Mesendoderm (in vitro differentiated cells): ENCODE measurements at regions not wholly inside any gene's neighbourhood (a gene's known extent, or its start where the extent isn't known, plus 50 kb on each side); places are given as distances from the start of the nearest gene placed in this dataset.

ENCODE experiments used
- DNase-seq: peaks from one replicate; pipeline ENCODE4 v3.0.0; 2013
- H2AK5ac ChIP-seq: 2 replicates; pipeline ENCODE4 v1.6.1; 2013; ENCODE audit warnings: low read length, inconsistent platforms
- H2BK120ac ChIP-seq: 2 replicates; pipeline ENCODE4 v1.6.1; 2013; ENCODE audit warnings: low read depth, mild to moderate bottlenecking, low read length, moderate library complexity, mixed read lengths
- H2BK15ac ChIP-seq: replicated peaks from 2 replicates; pipeline ENCODE4 v1.6.1; 2013; ENCODE audit warnings: low read depth, mild to moderate bottlenecking, moderate library complexity
- H2BK5ac ChIP-seq: 2 replicates; pipeline ENCODE4 v1.6.1; 2013; ENCODE audit warnings: low read length, inconsistent platforms
- H3K18ac ChIP-seq: 2 replicates; pipeline ENCODE4 v1.6.1; 2013; ENCODE audit warnings: mild to moderate bottlenecking, low read length, mixed read lengths
- H3K23ac ChIP-seq: one replicate; pipeline ENCODE4 v1.6.1; 2013; ENCODE audit warnings: low read length
- H3K27ac ChIP-seq: 2 replicates; pipeline ENCODE4 v1.5.1; 2013; ENCODE audit warnings: low read depth, mild to moderate bottlenecking, inconsistent platforms, low read length, moderate library complexity
- H3K27me3 ChIP-seq: 2 replicates; pipeline ENCODE4 v1.6.1; 2013; ENCODE audit warnings: low read length, control low read depth, mild to moderate bottlenecking, inconsistent platforms; ENCODE audit not compliant: insufficient read depth, poor library complexity
- H3K36me3 ChIP-seq: 2 replicates; pipeline ENCODE4 v1.6.1; 2013; ENCODE audit warnings: low read length, inconsistent platforms; ENCODE audit not compliant: control insufficient read depth, insufficient read depth
- H3K4ac ChIP-seq: one replicate; pipeline ENCODE4 v1.6.1; 2013; ENCODE audit warnings: low read depth, mild to moderate bottlenecking, low read length, moderate library complexity
- H3K4me1 ChIP-seq: 2 replicates; pipeline ENCODE4 v1.6.1; 2013; ENCODE audit warnings: low read depth, low read length, inconsistent platforms; ENCODE audit not compliant: control insufficient read depth
- H3K4me2 ChIP-seq: 2 replicates; pipeline ENCODE4 v1.6.1; 2013; ENCODE audit warnings: low read length
- H3K4me3 ChIP-seq: 2 replicates; pipeline ENCODE4 v1.5.1; 2013; ENCODE audit warnings: mild to moderate bottlenecking, low read length
- H3K56ac ChIP-seq: one replicate; pipeline ENCODE4 v1.6.1; 2013; ENCODE audit warnings: low read length
- H3K79me1 ChIP-seq: 2 replicates; pipeline ENCODE4 v1.6.1; 2013; ENCODE audit warnings: low read length, inconsistent platforms
- H3K79me2 ChIP-seq: 2 replicates; pipeline ENCODE4 v1.6.1; 2013; ENCODE audit warnings: mild to moderate bottlenecking, low read length; ENCODE audit not compliant: control insufficient read depth, insufficient read depth
- H3K9ac ChIP-seq: 2 replicates; pipeline ENCODE4 v1.6.1; 2013; ENCODE audit warnings: low read length, inconsistent platforms
- H4K5ac ChIP-seq: one replicate; pipeline ENCODE4 v1.6.1; 2013; ENCODE audit warnings: low read length
- H4K8ac ChIP-seq: one replicate; pipeline ENCODE4 v1.6.1; 2013; ENCODE audit warnings: low read depth, mild to moderate bottlenecking, control low read depth, low read length, moderate library complexity
- WGBS: extraction: QIAGEN DNeasy Blood & Tissue Kit; methylation state at CpG from one replicate; pipeline ENCODE4 v1.1.7; 2013; ENCODE audit warnings: low lambda C conversion rate, missing lambda C conversion rate; ENCODE audit not compliant: insufficient coverage; ENCODE audit errors: extremely low coverage; 5-methylcytosine and 5-hydroxymethylcytosine counted together

DNA sequence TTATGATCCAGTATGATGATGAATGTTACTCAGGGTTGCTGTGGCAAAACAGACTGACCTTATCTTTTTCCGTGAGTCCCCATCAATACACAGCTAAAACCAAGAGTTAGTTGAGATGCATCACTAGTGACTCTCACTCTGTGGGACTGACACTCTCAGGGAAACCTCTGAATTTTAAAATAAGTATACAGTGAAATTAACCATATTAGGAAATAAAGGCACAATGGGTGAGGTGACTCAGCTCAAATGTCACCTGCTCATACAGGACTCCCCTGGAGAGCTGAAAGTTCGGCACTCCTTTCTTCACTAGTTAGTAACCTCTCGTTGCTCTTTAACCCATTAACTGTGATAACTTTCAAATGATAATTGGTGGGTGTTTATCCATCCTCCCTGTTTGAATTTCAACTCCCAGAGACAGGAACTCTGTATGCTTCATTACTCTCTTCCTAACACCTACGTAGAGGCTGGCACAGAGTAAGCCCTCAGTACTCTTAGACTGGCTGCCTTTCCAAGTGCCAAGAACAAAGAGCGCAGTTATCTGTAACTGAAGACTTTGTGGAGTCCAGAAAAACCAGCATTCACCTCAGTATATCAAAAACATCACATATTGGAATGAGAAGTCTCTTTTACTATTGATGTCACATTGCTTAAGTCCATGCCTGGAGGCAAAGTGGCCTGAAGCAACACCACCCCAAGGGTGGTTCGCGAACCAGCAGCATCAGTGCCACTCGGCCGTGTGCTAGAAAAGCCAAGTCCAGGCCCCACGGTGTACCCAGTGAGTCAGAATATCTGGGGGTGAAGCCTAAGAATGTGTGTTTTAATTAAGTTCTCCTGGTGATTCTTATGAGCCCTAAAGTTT lies 91.1 kb downstream of the NIBAN1 start:
- Histone ChIP-seq H2BK120ac (no peak overlapping the region), H4K8ac (no peak overlapping the region), H3K36me3 (no peaks in the 10 kb centered on the region), H2AK5ac (no peak overlapping the region), H3K56ac (no peak overlapping the region), H3K4me2 (no peak overlapping the region), H3K9ac (no peak overlapping the region), H4K5ac (no peak overlapping the region), H3K27ac (no peak overlapping the region), H3K27me3 (no peaks in the 10 kb centered on the region), H3K4ac (no peak overlapping the region), H3K4me3 (no peak overlapping the region), H3K79me2 (no peaks in the 10 kb centered on the region), H2BK15ac (no peak overlapping the region), H2BK5ac (no peak overlapping the region), H3K23ac (no peak overlapping the region), H3K18ac (no peak overlapping the region), H3K79me1 (no peaks in the 10 kb centered on the region), H3K4me1 (no peaks in the 10 kb centered on the region)
- no CpG with 5 or more reads among the region's 10 CpGs for WGBS
- DNase-seq, result no peak

DNA sequence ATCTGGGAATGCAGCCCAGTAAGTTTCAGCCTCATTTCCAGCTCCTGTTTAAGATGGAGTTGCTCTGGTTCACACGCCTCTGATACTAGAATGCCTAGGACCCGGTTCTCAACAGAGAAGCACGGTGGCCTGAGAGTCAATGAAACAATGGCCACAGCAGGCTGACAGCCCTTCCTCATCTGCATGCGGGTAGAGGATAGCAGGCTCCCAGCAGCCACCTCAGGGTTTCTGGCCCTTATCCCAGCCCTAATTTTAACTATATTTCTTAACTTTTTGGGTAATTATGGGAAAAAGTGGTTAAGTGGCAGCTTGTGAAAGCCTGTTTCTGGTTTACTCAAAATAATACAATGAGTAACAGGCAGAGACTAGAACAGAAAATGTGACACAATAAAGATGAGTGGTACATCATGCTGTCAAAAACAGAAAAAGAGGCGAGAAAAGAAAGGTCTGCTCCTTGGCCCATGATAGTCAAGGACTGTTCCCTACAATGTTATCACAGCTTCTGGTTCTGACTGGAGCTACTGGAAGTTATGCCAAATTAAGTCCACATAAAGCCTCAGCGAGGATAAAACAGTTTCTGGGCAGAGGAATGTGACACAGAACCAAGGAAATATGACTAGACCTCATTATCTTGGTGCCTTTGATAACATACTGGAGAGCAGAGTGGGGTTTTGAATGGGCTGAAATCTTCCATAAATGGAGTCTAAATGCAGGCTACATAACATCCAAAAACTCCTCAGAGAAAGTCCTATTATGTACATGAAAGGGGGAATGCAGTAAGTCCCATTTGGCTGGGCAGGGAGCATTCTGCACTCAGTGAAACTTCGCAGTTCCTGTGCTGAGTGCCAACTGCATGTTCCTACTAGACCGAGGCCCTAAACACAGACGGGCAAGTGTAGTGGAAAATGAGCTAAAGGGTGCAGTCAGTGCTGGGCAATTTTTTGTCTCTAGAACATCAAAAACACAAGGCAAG lies 92.1 kb downstream of the NIBAN1 start:
- Histone ChIP-seq H3K27ac (no peak overlapping the region), H3K36me3 (no peaks in the 10 kb centered on the region), H3K18ac (no peak overlapping the region), H2AK5ac (no peak overlapping the region), H2BK5ac (no peak overlapping the region), H3K9ac (no peak overlapping the region), H2BK15ac (no peak overlapping the region), H3K4ac (no peak overlapping the region), H3K4me3 (no peak overlapping the region), H3K56ac (no peak overlapping the region), H4K8ac (no peak overlapping the region), H3K79me2 (no peaks in the 10 kb centered on the region), H3K27me3 (no peaks in the 10 kb centered on the region), H2BK120ac (no peak overlapping the region), H3K79me1 (no peaks in the 10 kb centered on the region), H3K23ac (no peak overlapping the region), H4K5ac (no peak overlapping the region), H3K4me2 (no peak overlapping the region), H3K4me1 (no peaks in the 10 kb centered on the region)
- no CpG with 5 or more reads among the region's 9 CpGs for WGBS
- DNase-seq, result no peak

DNA sequence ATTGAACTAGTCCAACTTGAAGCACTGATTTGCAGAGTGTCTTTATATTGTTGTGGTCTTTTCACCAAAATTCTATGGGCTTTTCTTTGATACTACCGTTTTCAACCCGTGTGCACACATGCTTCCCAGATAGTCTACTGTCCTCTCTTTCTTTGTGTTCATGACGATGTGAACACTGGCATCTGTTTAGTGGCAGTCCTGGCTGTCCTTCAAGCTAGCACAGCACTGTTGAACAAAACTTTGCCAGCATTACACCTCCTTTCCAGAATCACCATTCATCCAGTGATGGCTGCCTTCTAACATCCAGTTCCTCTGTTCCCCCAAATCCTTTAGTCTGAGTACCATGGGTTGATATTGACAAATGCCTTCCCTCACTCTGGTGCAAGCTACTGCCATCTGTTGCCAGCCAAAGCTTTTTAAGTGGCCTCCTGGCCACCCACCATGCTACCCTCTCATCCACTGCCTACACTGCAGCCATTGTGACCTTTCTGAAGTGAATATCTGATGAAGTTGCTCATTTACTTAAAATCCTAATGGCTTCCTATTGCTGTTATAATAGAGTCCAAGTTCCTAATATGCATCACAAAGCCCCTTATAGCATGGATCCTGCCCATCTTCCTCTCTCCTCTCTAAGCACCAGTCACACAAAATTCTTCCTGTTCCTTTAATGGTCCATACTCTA lies 94.3 kb downstream of the NIBAN1 start:
- Histone ChIP-seq H3K79me1 (no peaks in the 10 kb centered on the region), H3K4me3 (no peak overlapping the region), H3K4ac (no peak overlapping the region), H3K4me1 (no peaks in the 10 kb centered on the region), H3K9ac (no peak overlapping the region), H4K8ac (no peak overlapping the region), H3K27me3 (no peaks in the 10 kb centered on the region), H3K27ac (no peak overlapping the region), H3K4me2 (no peak overlapping the region), H2BK15ac (no peak overlapping the region), H3K56ac (no peak overlapping the region), H3K79me2 (no peaks in the 10 kb centered on the region), H3K36me3 (no peaks in the 10 kb centered on the region), H2AK5ac (no peak overlapping the region), H3K18ac (no peak overlapping the region), H2BK120ac (no peak overlapping the region), H3K23ac (no peak overlapping the region), H2BK5ac (no peak overlapping the region), H4K5ac (no peak overlapping the region)
- no peak for DNase-seq
- no CpG with 5 or more reads among the region's 3 CpGs for WGBS

DNA sequence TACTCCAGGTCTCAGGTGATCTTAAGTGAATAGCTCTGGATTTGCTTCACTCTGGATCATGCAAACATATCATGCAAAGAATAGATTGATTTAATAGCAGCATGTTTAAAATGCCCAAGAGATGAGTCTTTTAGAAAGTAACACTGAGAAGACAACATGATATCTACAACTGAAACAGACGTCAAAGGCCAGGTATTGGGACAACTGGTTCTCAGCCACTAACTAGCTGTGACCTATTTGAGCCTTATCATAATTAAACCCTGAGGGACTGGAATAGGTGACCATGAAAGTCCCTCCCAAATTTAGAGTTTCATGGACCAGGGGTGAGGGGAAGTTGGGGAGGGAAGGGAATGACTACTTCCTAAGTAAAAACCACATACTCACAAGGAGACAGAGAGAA lies 95.7 kb downstream of the NIBAN1 start:
- H3K4me1 ChIP-seq, result no peaks in the 10 kb centered on the region

DNA sequence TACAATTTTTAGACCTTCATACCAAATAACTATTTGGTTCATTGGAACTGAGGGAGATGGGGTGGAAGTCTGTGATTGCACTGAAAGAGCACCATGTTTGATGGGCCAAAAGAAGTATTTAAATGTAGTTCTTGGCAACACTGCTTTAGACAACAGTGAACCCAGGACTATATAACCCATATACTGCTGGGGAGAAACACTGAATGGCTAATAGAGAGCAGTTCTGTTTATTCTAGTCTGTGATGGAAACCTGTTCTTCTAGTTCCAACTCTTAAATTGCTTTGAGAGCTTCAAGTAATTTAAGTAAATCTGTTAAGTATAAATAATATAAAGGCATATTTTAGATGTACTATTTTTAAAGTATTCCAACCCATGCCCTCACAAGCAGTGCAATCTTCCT lies 96.3 kb downstream of the NIBAN1 start:
- Histone ChIP-seq H3K27me3 (no peaks in the 10 kb centered on the region), H3K36me3 (no peaks in the 10 kb centered on the region), H3K4me3 (no peak overlapping the region), H3K79me2 (no peaks in the 10 kb centered on the region), H4K5ac (no peak overlapping the region), H2BK5ac (no peak overlapping the region), H2AK5ac (no peak overlapping the region), H2BK120ac (no peak overlapping the region), H3K79me1 (no peaks in the 10 kb centered on the region), H3K23ac (no peak overlapping the region), H3K18ac (no peak overlapping the region), H3K9ac (no peak overlapping the region), H2BK15ac (no peak overlapping the region), H3K4ac (no peak overlapping the region), H3K4me1 (no peaks in the 10 kb centered on the region), H3K56ac (no peak overlapping the region), H4K8ac (no peak overlapping the region), H3K4me2 (no peak overlapping the region), H3K27ac (no peak overlapping the region)
- DNase-seq, result no peak

More for the DNA sequence above, 95.7 kb downstream of the NIBAN1 start:
- Histone ChIP-seq H3K4me3 (no peak overlapping the region), H2BK5ac (no peak overlapping the region), H3K27ac (no peak overlapping the region), H3K4me2 (no peak overlapping the region), H3K79me2 (no peaks in the 10 kb centered on the region), H3K23ac (no peak overlapping the region), H3K79me1 (no peaks in the 10 kb centered on the region), H3K56ac (no peak overlapping the region), H2BK15ac (no peak overlapping the region), H4K8ac (no peak overlapping the region), H3K36me3 (no peaks in the 10 kb centered on the region), H4K5ac (no peak overlapping the region), H3K4ac (no peak overlapping the region), H3K18ac (no peak overlapping the region), H3K27me3 (no peaks in the 10 kb centered on the region), H3K9ac (no peak overlapping the region), H2BK120ac (no peak overlapping the region), H2AK5ac (no peak overlapping the region)
- no CpG with 5 or more reads among the region's 1 CpG for WGBS
- no peak for DNase-seq
